BE2C (cell line): ENCODE measurements at regions not wholly inside any gene's neighbourhood (a gene's known extent, or its start where the extent isn't known, plus 50 kb on each side); places are given as distances from the start of the nearest gene placed in this dataset.

Source experiments
- DNase-seq: peaks from one replicate; pipeline ENCODE4 v3.0.0-alpha.2; 2020
- H3K27me3 ChIP-seq: fragments of 250-450 bp; sonication (Bioruptor Pico); 2 replicates; pipeline ENCODE4 v1.5.1; 2020; ENCODE audit warnings: mild to moderate bottlenecking
- H3K36me3 ChIP-seq: fragments of 250-450 bp; sonication (Bioruptor Pico); 2 replicates; pipeline ENCODE4 v1.5.1; 2020; ENCODE audit warnings: mild to moderate bottlenecking
- H3K4me1 ChIP-seq: fragments of 250-450 bp; sonication (Bioruptor Pico); 2 replicates; pipeline ENCODE4 v1.5.1; 2020
- H3K4me3 ChIP-seq: 2 replicates; pipeline ENCODE4 v1.5.1; 2011; ENCODE audit warnings: low read depth, low read length
- H3K9me3 ChIP-seq: fragments of 250-450 bp; sonication (Bioruptor Pico); 2 replicates; pipeline ENCODE4 v1.5.1; 2020
- TF ChIP-seq, protein P1 (sequence below): IDR thresholded peaks from 2 replicates; pipeline ENCODE4 v1.5.1; 2012; ENCODE audit warnings: mild to moderate bottlenecking, low read depth, low read length

DNA sequence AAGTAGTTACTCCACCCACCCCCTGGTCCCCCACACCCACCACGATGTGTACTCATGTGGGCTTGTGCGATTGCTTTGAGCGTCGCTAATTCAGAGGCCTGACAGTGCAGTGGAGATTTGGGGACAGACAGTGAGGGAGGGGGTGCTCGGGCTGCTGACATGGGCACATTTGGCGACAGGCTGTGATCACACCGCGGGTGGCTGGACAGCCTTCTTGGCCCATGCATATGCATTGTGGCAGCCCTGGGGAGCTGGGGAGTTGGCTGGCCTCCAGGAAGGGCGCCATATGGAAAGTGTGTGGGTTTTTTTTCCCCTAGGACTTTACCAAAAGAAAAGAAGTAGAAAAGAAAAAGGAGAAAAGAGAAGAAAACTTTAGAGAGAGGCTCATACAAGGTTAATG is 275.5 kb upstream of the N4BP1 start:
- H3K4me3 ChIP-seq: no peak overlapping the region
- DNase-seq: no peak
- no peaks in the 10 kb centered on the region for H3K4me1 ChIP-seq
- H3K9me3 ChIP-seq: no peaks in the 10 kb centered on the region
- TF ChIP-seq, protein P1, sequence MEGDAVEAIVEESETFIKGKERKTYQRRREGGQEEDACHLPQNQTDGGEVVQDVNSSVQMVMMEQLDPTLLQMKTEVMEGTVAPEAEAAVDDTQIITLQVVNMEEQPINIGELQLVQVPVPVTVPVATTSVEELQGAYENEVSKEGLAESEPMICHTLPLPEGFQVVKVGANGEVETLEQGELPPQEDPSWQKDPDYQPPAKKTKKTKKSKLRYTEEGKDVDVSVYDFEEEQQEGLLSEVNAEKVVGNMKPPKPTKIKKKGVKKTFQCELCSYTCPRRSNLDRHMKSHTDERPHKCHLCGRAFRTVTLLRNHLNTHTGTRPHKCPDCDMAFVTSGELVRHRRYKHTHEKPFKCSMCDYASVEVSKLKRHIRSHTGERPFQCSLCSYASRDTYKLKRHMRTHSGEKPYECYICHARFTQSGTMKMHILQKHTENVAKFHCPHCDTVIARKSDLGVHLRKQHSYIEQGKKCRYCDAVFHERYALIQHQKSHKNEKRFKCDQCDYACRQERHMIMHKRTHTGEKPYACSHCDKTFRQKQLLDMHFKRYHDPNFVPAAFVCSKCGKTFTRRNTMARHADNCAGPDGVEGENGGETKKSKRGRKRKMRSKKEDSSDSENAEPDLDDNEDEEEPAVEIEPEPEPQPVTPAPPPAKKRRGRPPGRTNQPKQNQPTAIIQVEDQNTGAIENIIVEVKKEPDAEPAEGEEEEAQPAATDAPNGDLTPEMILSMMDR: no peak
- H3K27me3 ChIP-seq: no peaks in the 10 kb centered on the region
- H3K36me3 ChIP-seq: no peaks in the 10 kb centered on the region

DNA sequence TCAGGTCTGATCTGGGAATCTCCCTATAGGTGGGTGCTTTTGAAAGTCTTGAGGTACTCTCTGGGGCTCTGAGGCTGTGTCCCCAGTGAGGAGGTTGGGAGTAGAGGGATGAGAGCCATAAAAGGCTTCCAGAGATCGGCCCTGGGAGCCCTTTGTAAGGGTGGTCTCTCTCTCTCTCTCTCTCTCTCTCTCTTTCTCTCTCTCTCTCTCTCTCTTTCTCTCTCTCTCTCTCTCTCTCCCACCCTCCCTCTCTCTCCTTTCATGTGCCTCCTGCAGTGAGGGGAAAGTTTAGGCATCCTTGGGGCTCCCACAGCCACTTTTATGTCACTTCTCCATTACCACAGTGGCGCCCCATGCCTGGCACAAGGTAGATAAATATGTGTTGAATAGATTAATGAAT is 271.3 kb upstream of the N4BP1 start:
- TF ChIP-seq, protein P1: no peak
- no peaks in the 10 kb centered on the region for H3K4me1 ChIP-seq
- DNase-seq: no peak
- no peaks in the 10 kb centered on the region for H3K27me3 ChIP-seq
- no peak overlapping the region for H3K4me3 ChIP-seq
- no peaks in the 10 kb centered on the region for H3K9me3 ChIP-seq
- H3K36me3 ChIP-seq: no peaks in the 10 kb centered on the region

DNA sequence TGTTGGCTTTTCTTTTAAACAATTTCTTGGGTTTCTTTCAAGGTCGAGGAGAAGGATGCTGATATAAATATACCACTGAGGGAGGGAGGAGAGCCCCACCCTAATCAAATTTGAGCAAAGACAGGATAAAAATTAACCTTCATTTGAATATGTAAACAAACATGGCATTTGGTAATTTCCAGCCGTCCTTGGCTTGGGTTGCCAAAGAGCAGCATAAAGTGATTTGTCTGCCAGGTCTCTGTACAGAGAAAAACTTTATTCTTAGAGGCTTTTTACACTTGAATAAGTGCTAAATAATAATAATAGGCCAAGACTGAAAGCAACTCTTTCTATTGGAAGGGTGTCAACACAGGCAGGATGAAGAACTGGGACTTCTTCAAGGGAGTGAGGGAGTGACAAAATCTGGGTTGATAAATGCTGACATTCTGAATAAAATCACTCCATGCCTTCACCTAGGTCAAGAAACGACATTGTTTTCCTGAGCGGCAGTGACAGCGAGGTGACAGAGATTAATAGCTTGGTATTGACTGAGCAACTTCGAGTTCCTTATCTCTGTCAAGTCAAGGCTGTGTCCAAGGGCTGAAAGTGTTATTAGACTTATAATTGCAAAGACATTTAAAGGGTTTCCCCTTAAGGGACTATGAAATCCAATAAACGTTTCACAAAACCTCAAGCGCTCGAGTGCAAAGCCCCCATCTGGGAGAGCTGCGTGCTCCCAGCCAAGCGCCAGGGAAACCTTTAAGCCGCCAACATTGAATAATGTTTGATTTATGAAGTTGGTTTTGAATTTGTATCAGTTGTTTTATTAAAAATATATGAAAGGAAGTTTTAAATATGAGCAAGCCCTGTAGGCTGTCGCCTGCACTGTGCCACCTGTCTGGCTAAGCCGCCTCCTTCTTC is 269.5 kb upstream of the N4BP1 start:
- no peaks in the 10 kb centered on the region for H3K9me3 ChIP-seq
- H3K4me1 ChIP-seq: no peaks in the 10 kb centered on the region
- no peaks in the 10 kb centered on the region for H3K36me3 ChIP-seq
- H3K27me3 ChIP-seq: no peaks in the 10 kb centered on the region
- no peak for DNase-seq
- TF ChIP-seq, protein P1: no peak
- no peak overlapping the region for H3K4me3 ChIP-seq

DNA sequence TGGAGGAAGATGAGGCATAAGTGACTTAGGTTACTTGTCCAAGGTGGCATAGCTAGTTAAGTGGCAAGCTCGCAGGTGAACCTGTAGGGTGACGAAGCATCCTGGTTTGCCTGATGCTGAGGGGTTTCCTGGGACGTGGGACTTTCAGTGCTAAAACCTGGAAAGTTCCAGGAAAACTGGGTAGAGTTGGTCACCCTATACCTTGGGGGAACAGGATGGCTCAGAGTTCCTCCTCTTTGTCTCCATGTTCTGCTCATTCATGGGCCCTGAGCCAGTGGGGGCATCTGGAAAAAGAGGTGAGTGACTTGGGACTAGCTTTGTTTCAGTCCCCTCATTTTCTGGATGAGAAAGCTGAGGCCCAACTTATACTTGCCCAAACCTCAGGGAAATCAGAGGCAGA is 268.0 kb upstream of the N4BP1 start:
- no peak for DNase-seq
- no peaks in the 10 kb centered on the region for H3K36me3 ChIP-seq
- no peaks in the 10 kb centered on the region for H3K9me3 ChIP-seq
- H3K4me1 ChIP-seq: no peaks in the 10 kb centered on the region
- TF ChIP-seq, protein P1: no peak
- H3K27me3 ChIP-seq: no peaks in the 10 kb centered on the region
- H3K4me3 ChIP-seq: no peak overlapping the region

DNA sequence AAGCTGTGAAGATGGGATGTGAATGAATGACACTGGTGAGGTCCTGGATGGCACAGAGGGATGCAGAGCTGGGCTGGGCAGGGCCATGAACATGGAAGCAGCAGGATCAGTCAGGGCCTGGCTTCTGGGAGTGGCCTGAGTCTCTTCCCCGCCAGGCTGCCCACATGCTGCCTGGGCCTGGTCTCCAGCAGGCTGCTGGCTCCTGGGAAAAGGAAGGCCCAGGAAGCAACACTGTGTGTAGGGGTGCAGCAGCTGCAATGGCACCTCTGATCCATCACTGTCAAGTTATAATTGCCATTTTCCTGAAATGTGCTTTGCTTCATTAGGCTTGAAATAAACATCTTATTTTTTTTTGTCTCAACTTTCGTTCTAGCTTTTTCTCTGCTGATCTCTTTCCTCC is 260.2 kb upstream of the N4BP1 start:
- no peaks in the 10 kb centered on the region for H3K4me1 ChIP-seq
- H3K36me3 ChIP-seq: no peaks in the 10 kb centered on the region
- no peak for DNase-seq
- H3K4me3 ChIP-seq: no peak overlapping the region
- H3K27me3 ChIP-seq: no peaks in the 10 kb centered on the region
- no peaks in the 10 kb centered on the region for H3K9me3 ChIP-seq
- TF ChIP-seq, protein P1: no peak

DNA sequence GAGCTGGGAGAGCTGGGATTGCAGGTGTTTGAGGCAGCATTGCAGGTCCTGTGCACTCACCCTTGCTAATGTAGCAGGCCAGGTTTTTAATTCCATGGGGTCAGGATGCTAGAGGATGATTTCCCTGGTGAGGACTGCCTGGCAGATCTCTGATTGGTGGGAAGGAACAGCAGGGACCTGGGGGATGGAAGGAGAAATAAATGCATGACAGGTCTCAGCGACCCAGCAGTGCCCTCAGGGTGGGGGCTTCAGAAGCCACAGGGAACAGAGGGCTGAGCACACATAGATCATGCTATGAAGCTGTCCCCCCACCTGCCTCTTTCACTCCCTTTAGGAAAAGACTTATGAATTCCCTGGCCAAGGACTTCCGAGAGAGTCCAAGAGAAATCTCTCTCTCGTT is 255.5 kb upstream of the N4BP1 start:
- TF ChIP-seq, protein P1: no peak
- no peak overlapping the region for H3K4me3 ChIP-seq
- H3K27me3 ChIP-seq: no peaks in the 10 kb centered on the region
- no peaks in the 10 kb centered on the region for H3K9me3 ChIP-seq
- DNase-seq: no peak
- no peaks in the 10 kb centered on the region for H3K36me3 ChIP-seq
- H3K4me1 ChIP-seq: no peaks in the 10 kb centered on the region
